ENCODE measurements at regions not wholly inside any gene's neighbourhood (a gene's known extent, or its start where the extent isn't known, plus 50 kb on each side); places are given as distances from the start of the nearest gene placed in this dataset.

GRCh38 chr6:99091985-99092384 lies 144.2 kb upstream of the FBXL4 start:
- BruUV-seq (replicated peaks) = no TSS peak
- in situ Hi-C loops (cut with MboI) (no loop called here), intact Hi-C loops (cut with micrococcal nuclease) (no loop called here)
- TF ChIP-seq MTF1 (CRISPR knock-in tag; IDR thresholded peaks at IDR 0.05; ENCODE audit: borderline replicate concordance) (no peak), ZNF263 (CRISPR knock-in tag; IDR thresholded peaks at IDR 0.05; ENCODE audit: borderline replicate concordance) (no peak), MTA3 (IDR thresholded peaks at IDR 0.05; ENCODE audit: borderline replicate concordance) (no peak), POLR2H (tag; IDR thresholded peaks at IDR 0.05; ENCODE audit: low read depth) (no peak), FOXK1 (CRISPR knock-in tag; IDR thresholded peaks at IDR 0.05; ENCODE audit: borderline replicate concordance) (no peak), ESRRB (CRISPR knock-in tag; IDR thresholded peaks at IDR 0.05; ENCODE audit: borderline replicate concordance) (no peak), NFRKB (IDR thresholded peaks at IDR 0.05; ENCODE audit: low read depth) (no peak), PHF20 (IDR thresholded peaks at IDR 0.05; ENCODE audit: partially characterized antibody) (no peak), KAT7 (CRISPR knock-in tag; IDR thresholded peaks at IDR 0.05; ENCODE audit: borderline replicate concordance) (no peak), MYC (IDR thresholded peaks at IDR 0.05; ENCODE audit: low read depth, low read length) (no peak), MYC (CRISPR knock-in tag; IDR thresholded peaks at IDR 0.05; ENCODE audit: borderline replicate concordance, low read depth) (no peak), HDAC1 (IDR thresholded peaks at IDR 0.05) (no peak), GATAD2B (IDR thresholded peaks at IDR 0.05; ENCODE audit: borderline replicate concordance) (no peak), CC2D1A (IDR thresholded peaks at IDR 0.05) (no peak)
- Histone ChIP-seq H3K27me3 (ENCODE audit: control insufficient read depth in 2 of 2, insufficient read depth in 2 of 2, low read length in 2 of 2) (peaks cover 0 to 15% of the 10 kb centered on the region in 2 experiments; a peak in 2 of 5 replicates), H3K79me2 (ENCODE audit: control insufficient read depth, insufficient read depth, low read length) (no peaks in the 10 kb centered on the region), H2AFZ (ENCODE audit: low read depth, low read length) (no peak overlapping the region), H4K20me1 (replicated peaks; ENCODE audit: control insufficient read depth, insufficient read depth, low read length) (no peaks in the 10 kb centered on the region), H3K4me1 (replicated peaks in 1 of 2; ENCODE audit: control insufficient read depth in 2 of 2, insufficient read depth in 2 of 2, low read length in 2 of 2) (no peaks in the 10 kb centered on the region), H3K4me2 (ENCODE audit: insufficient read depth, low read length) (no peak overlapping the region), H3K9me3 (replicated peaks; ENCODE audit: control insufficient read depth, insufficient read depth, low read depth, low read length) (no peaks in the 10 kb centered on the region), H3K9me1 (ENCODE audit: control insufficient read depth, insufficient read depth, low read length) (no peaks in the 10 kb centered on the region), H3K27ac (ENCODE audit: extremely low read depth, low read depth, low read length) (no peak overlapping the region), H3K36me3 (ENCODE audit: control insufficient read depth, insufficient read depth, low read length) (no peaks in the 10 kb centered on the region), H3K4me3 (no peak overlapping the region), H3K9ac (ENCODE audit: insufficient read depth in 1 of 2, low read depth in 2 of 2, low read length in 2 of 2) (no peak overlapping the region)
- POLR2A ChIA-PET = interaction anchor here (0.6 kb wide), 2 partner anchors 10 to 1697 kb away, joined by 3 read pairs; no protein-coding TSS in a partner anchor
- CTCF ChIA-PET (ENCODE audit: low intra/inter-chr PET ratio) = no interaction called here
- 0% methylated on average over 5 of the region's 5 CpGs for WGBS (ENCODE audit: insufficient coverage, low coverage, missing lambda C conversion rate)
- no peak for ATAC-seq
- DNase-seq (ENCODE audit: extremely low read depth in 1 of 4, low spot score in 3 of 4) = no peak
- FAIRE-seq = no peak

Data from K562 (cell line).